ENCODE measurements at regions not wholly inside any gene's neighbourhood (a gene's known extent, or its start where the extent isn't known, plus 50 kb on each side); places are given as distances from the start of the nearest gene placed in this dataset.

GRCh38 chr15:62619526-62619925 is 423.0 kb upstream of the TPM1 start:
- H3K27ac Mint-ChIP-seq (ENCODE audit: unreplicated experiment), result no peak overlapping the region
- no peaks in the 10 kb centered on the region for H3K27me3 Mint-ChIP-seq (ENCODE audit: unreplicated experiment)
- intact Hi-C loops (cut with micrococcal nuclease; ENCODE audit: unreplicated experiment), result no loop called here
- no peaks in the 10 kb centered on the region for H3K9me3 Mint-ChIP-seq (ENCODE audit: low read depth, unreplicated experiment)
- no peaks in the 10 kb centered on the region for H3K36me3 Mint-ChIP-seq (ENCODE audit: insufficient read depth, unreplicated experiment)
- BruUV-seq (replicated peaks), result no TSS peak
- CTCF ChIA-PET, result no interaction called here
- H3K4me1 Mint-ChIP-seq (ENCODE audit: low read depth, unreplicated experiment), result peaks cover under 1% of the 10 kb centered on the region
- no peak for DNase-seq
- TF ChIP-seq CTCF (IDR thresholded peaks at IDR 0.05; ENCODE audit: unreplicated experiment), result no peak
- no peak overlapping the region for H3K4me3 Mint-ChIP-seq (ENCODE audit: low read depth, unreplicated experiment)

- Mint-ChIP-seq H3K27me3 (ENCODE audit: unreplicated experiment) (no peaks in the 10 kb centered on the region), H3K9me3 (ENCODE audit: low read depth, unreplicated experiment) (no peaks in the 10 kb centered on the region), H3K4me1 (ENCODE audit: low read depth, unreplicated experiment) (peaks cover 27% of the 10 kb centered on the region), H3K27ac (ENCODE audit: unreplicated experiment) (no peak overlapping the region), H3K4me3 (ENCODE audit: low read depth, unreplicated experiment) (no peak overlapping the region), H3K36me3 (ENCODE audit: insufficient read depth, unreplicated experiment) (no peaks in the 10 kb centered on the region)
- CTCF ChIA-PET, result no interaction called here
- TF ChIP-seq CTCF (IDR thresholded peaks at IDR 0.05; ENCODE audit: unreplicated experiment), result no peak
- intact Hi-C loops (cut with micrococcal nuclease; ENCODE audit: unreplicated experiment), result no loop called here
- no peak for DNase-seq
- BruUV-seq (replicated peaks), result no TSS peak
Observed at GRCh38 chr15:62622775-62623174, 419.8 kb upstream of the TPM1 start.

- no peak overlapping the region for H3K27ac Mint-ChIP-seq (ENCODE audit: unreplicated experiment)
- no peak for DNase-seq
- CTCF ChIA-PET, result interaction anchor here (0.6 kb wide), 1 partner anchor 1793 kb away, joined by 3 read pairs; no protein-coding TSS in a partner anchor
- H3K36me3 Mint-ChIP-seq (ENCODE audit: insufficient read depth, unreplicated experiment), result no peaks in the 10 kb centered on the region
- H3K4me3 Mint-ChIP-seq (ENCODE audit: low read depth, unreplicated experiment), result no peak overlapping the region
- no peaks in the 10 kb centered on the region for H3K9me3 Mint-ChIP-seq (ENCODE audit: low read depth, unreplicated experiment)
- no peaks in the 10 kb centered on the region for H3K27me3 Mint-ChIP-seq (ENCODE audit: unreplicated experiment)
- BruUV-seq (replicated peaks), result no TSS peak
- H3K4me1 Mint-ChIP-seq (ENCODE audit: low read depth, unreplicated experiment), result peaks cover 27% of the 10 kb centered on the region
- intact Hi-C loops (cut with micrococcal nuclease; ENCODE audit: unreplicated experiment), result no loop called here
- no peak for TF ChIP-seq CTCF (IDR thresholded peaks at IDR 0.05; ENCODE audit: unreplicated experiment)
Observed at GRCh38 chr15:62624547-62625378, 417.8 kb upstream of the TPM1 start.

- TF ChIP-seq CTCF (IDR thresholded peaks at IDR 0.05; ENCODE audit: unreplicated experiment), result no peak
- H3K4me3 Mint-ChIP-seq (ENCODE audit: low read depth, unreplicated experiment), result no peak overlapping the region
- no peak for DNase-seq
- H3K27me3 Mint-ChIP-seq (ENCODE audit: unreplicated experiment), result peaks cover 4% of the 10 kb centered on the region
- intact Hi-C loops (cut with micrococcal nuclease; ENCODE audit: unreplicated experiment), result no loop called here
- BruUV-seq (replicated peaks), result no TSS peak
- H3K36me3 Mint-ChIP-seq (ENCODE audit: insufficient read depth, unreplicated experiment), result no peaks in the 10 kb centered on the region
- CTCF ChIA-PET, result interaction anchor here (0.6 kb wide), 1 partner anchor 1792 kb away, joined by 3 read pairs; no protein-coding TSS in a partner anchor
- no peaks in the 10 kb centered on the region for H3K9me3 Mint-ChIP-seq (ENCODE audit: low read depth, unreplicated experiment)
- no peak overlapping the region for H3K27ac Mint-ChIP-seq (ENCODE audit: unreplicated experiment)
- peaks cover 27% of the 10 kb centered on the region for H3K4me1 Mint-ChIP-seq (ENCODE audit: low read depth, unreplicated experiment)
Observed at GRCh38 chr15:62625429-62626033, 417.0 kb upstream of the TPM1 start.

Data from Calu3 (cell line).